ENCODE measurements at regions not wholly inside any gene's neighbourhood (a gene's known extent, or its start where the extent isn't known, plus 50 kb on each side); places are given as distances from the start of the nearest gene placed in this dataset.
"Not testable (repeated sequence)": the region's sequence is repeated elsewhere in the genome, so short reads cannot be mapped to it uniquely, and the experiment has no call there.

DNA sequence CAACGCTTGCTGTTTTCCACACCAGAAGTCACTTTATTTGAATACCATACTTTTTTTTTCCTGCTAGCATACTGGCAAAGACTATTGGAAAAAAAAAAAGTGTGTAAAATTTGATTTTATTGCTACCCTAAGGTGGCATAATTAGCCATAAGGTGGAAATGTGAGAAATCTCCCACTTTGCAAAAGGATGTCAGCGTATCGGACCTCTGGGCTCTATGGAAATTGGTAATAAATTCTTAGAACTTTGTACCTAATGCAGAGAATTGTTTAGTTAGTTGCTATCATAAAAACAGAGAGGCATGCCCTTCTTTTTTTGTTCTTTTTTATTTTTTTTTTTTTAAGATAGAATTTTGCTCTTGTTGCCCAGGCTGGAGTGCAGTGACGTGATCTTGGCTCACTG is 63.7 kb upstream of the GMDS start:
- H2AK5ac ChIP-seq (ENCODE audit: low read length): no peak overlapping the region
- H3K27ac ChIP-seq (ENCODE audit: low read depth, low read length): no peak overlapping the region
- H3K27me3 ChIP-seq (ENCODE audit: insufficient read depth, low read length): no peaks in the 10 kb centered on the region
- H4K91ac ChIP-seq (ENCODE audit: low read depth, low read length): no peak overlapping the region
- peaks cover 2% of the 10 kb centered on the region for H3K9me3 ChIP-seq (ENCODE audit: insufficient read depth, low read depth, low read length)
- H3K79me1 ChIP-seq (ENCODE audit: low read length): no peaks in the 10 kb centered on the region
- H3K14ac ChIP-seq (ENCODE audit: low read length): no peak overlapping the region
- H2BK5ac ChIP-seq (ENCODE audit: low read depth, low read length, poor library complexity): no peak overlapping the region
- no peak overlapping the region for H3K4me2 ChIP-seq (ENCODE audit: low read length)
- DNase-seq: no peak
- no peak overlapping the region for H3K4me3 ChIP-seq (ENCODE audit: low read depth, low read length)
- no peak overlapping the region for H3K4ac ChIP-seq (ENCODE audit: low read depth, low read length)
- H3K4me1 ChIP-seq (ENCODE audit: control insufficient read depth in 1 of 2, insufficient read depth in 2 of 2, low read length in 2 of 2): no peaks in the 10 kb centered on the region
- no peaks in the 10 kb centered on the region for H3K36me3 ChIP-seq (ENCODE audit: control insufficient read depth in 1 of 2, insufficient read depth in 2 of 2, low read length in 2 of 2)
- no peak overlapping the region for H3K18ac ChIP-seq (ENCODE audit: low read length)
- H2BK12ac ChIP-seq (ENCODE audit: low read length): no peak overlapping the region
- H2BK120ac ChIP-seq (ENCODE audit: insufficient read depth, low read length, poor library complexity): no peak overlapping the region
- no peak overlapping the region for H4K8ac ChIP-seq (ENCODE audit: low read depth, low read length)
- H3K79me2 ChIP-seq (ENCODE audit: control insufficient read depth, insufficient read depth, low read length, poor library complexity): no peaks in the 10 kb centered on the region
- H3K9ac ChIP-seq (ENCODE audit: low read length): no peak overlapping the region
- H2AFZ ChIP-seq (ENCODE audit: insufficient read depth, low read length, poor library complexity): no peak overlapping the region
- H3K23ac ChIP-seq (ENCODE audit: low read length): no peak overlapping the region
- no peak overlapping the region for H4K12ac ChIP-seq (ENCODE audit: low read depth, low read length)
- WGBS (ENCODE audit: extremely low coverage, insufficient coverage, insufficient read length): no CpG with 5 or more reads among the region's 4 CpGs

DNA sequence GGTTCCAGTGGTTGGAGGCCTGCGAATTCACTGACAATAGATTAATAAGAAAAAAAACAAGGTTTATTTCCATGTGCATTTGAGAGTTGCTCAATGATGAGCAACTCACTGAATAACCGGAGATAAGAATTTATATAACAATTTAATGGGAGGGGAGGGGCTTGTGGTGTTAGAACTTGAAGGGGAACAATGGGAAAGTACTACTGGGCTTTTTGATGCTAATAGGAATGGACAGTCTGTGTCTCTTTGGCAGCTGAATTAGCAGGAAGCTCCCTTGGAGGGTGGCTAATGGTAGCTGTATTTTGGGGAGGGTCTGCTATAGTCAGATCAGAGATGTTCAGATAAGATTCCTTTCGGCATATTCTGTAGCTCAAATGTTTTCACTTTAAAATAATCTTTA is 62.4 kb upstream of the GMDS start:
- Histone ChIP-seq H3K27me3 (ENCODE audit: insufficient read depth, low read length) (no peaks in the 10 kb centered on the region), H4K12ac (ENCODE audit: low read depth, low read length) (no peak overlapping the region), H3K18ac (ENCODE audit: low read length) (no peak overlapping the region), H2AFZ (ENCODE audit: insufficient read depth, low read length, poor library complexity) (no peak overlapping the region), H2AK5ac (ENCODE audit: low read length) (no peak overlapping the region), H3K4ac (ENCODE audit: low read depth, low read length) (no peak overlapping the region), H4K91ac (ENCODE audit: low read depth, low read length) (no peak overlapping the region), H3K27ac (ENCODE audit: low read depth, low read length) (no peak overlapping the region), H4K8ac (ENCODE audit: low read depth, low read length) (no peak overlapping the region), H3K4me1 (ENCODE audit: control insufficient read depth in 1 of 2, insufficient read depth in 2 of 2, low read length in 2 of 2) (no peaks in the 10 kb centered on the region), H2BK12ac (ENCODE audit: low read length) (no peak overlapping the region), H2BK5ac (ENCODE audit: low read depth, low read length, poor library complexity) (no peak overlapping the region), H2BK120ac (ENCODE audit: insufficient read depth, low read length, poor library complexity) (no peak overlapping the region), H3K79me2 (ENCODE audit: control insufficient read depth, insufficient read depth, low read length, poor library complexity) (no peaks in the 10 kb centered on the region), H3K23ac (ENCODE audit: low read length) (no peak overlapping the region), H3K79me1 (ENCODE audit: low read length) (no peaks in the 10 kb centered on the region), H3K9ac (ENCODE audit: low read length) (no peak overlapping the region), H3K9me3 (ENCODE audit: insufficient read depth, low read depth, low read length) (peaks cover 2% of the 10 kb centered on the region), H3K14ac (ENCODE audit: low read length) (no peak overlapping the region), H3K36me3 (ENCODE audit: control insufficient read depth in 1 of 2, insufficient read depth in 2 of 2, low read length in 2 of 2) (no peaks in the 10 kb centered on the region), H3K4me2 (ENCODE audit: low read length) (no peak overlapping the region), H3K4me3 (ENCODE audit: low read depth, low read length) (no peak overlapping the region)
- no peak for DNase-seq
- WGBS (ENCODE audit: extremely low coverage, insufficient coverage, insufficient read length): no CpG with 5 or more reads among the region's 3 CpGs

DNA sequence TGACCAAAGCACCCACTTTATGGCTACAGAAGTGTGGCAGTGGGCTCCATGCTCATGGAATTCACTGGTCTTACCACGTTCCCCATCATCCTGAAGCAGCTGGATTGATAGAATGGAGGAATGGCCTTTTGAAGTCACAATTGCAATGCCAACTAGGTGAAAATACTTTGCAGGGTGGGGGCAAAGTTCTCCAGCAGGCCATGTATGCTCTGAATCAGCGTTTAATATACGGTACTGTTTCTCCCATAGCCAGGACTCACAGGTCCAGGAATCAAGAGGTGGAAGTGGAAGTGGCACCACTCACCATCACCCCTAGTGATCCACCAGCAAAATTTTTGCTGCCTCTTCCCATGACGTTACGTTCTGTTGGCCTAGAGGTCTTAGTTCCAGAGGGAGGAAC is 60.5 kb upstream of the GMDS start:
- WGBS (ENCODE audit: extremely low coverage, insufficient coverage, insufficient read length): no CpG with 5 or more reads among the region's 5 CpGs
- Histone ChIP-seq H3K23ac (ENCODE audit: low read length) (no peak overlapping the region), H3K36me3 (ENCODE audit: control insufficient read depth in 1 of 2, insufficient read depth in 2 of 2, low read length in 2 of 2) (no peaks in the 10 kb centered on the region), H4K91ac (ENCODE audit: low read depth, low read length) (no peak overlapping the region), H3K9ac (ENCODE audit: low read length) (no peak overlapping the region), H3K14ac (ENCODE audit: low read length) (no peak overlapping the region), H2BK5ac (ENCODE audit: low read depth, low read length, poor library complexity) (no peak overlapping the region), H2AK5ac (ENCODE audit: low read length) (no peak overlapping the region), H4K12ac (ENCODE audit: low read depth, low read length) (no peak overlapping the region), H3K27me3 (ENCODE audit: insufficient read depth, low read length) (no peaks in the 10 kb centered on the region), H2BK12ac (ENCODE audit: low read length) (no peak overlapping the region), H2AFZ (ENCODE audit: insufficient read depth, low read length, poor library complexity) (no peak overlapping the region), H3K9me3 (ENCODE audit: insufficient read depth, low read depth, low read length) (peaks cover 2% of the 10 kb centered on the region), H3K27ac (ENCODE audit: low read depth, low read length) (no peak overlapping the region), H3K4ac (ENCODE audit: low read depth, low read length) (no peak overlapping the region), H3K79me1 (ENCODE audit: low read length) (no peaks in the 10 kb centered on the region), H3K79me2 (ENCODE audit: control insufficient read depth, insufficient read depth, low read length, poor library complexity) (no peaks in the 10 kb centered on the region), H3K4me3 (ENCODE audit: low read depth, low read length) (no peak overlapping the region), H3K18ac (ENCODE audit: low read length) (no peak overlapping the region), H2BK120ac (ENCODE audit: insufficient read depth, low read length, poor library complexity) (no peak overlapping the region), H4K8ac (ENCODE audit: low read depth, low read length) (no peak overlapping the region), H3K4me2 (ENCODE audit: low read length) (no peak overlapping the region), H3K4me1 (ENCODE audit: control insufficient read depth in 1 of 2, insufficient read depth in 2 of 2, low read length in 2 of 2) (no peaks in the 10 kb centered on the region)
- DNase-seq: no peak

DNA sequence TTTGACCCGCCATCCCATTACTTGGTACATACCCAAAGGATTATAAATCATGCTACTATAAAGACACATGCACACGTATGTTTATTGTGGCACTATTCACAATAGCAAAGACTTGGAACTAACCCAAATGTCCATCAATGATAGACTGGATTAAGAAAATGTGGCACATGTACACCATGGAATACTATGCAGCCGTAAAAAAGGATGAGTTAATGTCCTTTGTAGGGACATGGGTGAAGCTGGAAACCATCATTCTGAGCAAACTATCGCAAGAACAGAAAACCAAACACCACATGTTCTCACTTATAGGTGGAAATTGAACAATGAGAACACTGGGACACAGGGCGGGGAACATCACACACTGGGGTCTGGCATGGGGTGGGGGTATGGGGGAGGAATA is 57.1 kb upstream of the GMDS start:
- not testable (repeated sequence) for H2BK120ac ChIP-seq (ENCODE audit: insufficient read depth, low read length, poor library complexity); H2AFZ ChIP-seq (ENCODE audit: insufficient read depth, low read length, poor library complexity); H3K18ac ChIP-seq (ENCODE audit: low read length); H3K4me2 ChIP-seq (ENCODE audit: low read length); H3K4me3 ChIP-seq (ENCODE audit: low read depth, low read length); H2BK5ac ChIP-seq (ENCODE audit: low read depth, low read length, poor library complexity); H4K12ac ChIP-seq (ENCODE audit: low read depth, low read length); H2AK5ac ChIP-seq (ENCODE audit: low read length); H3K27ac ChIP-seq (ENCODE audit: low read depth, low read length); DNase-seq; H3K4me1 ChIP-seq (ENCODE audit: control insufficient read depth in 1 of 2, insufficient read depth in 2 of 2, low read length in 2 of 2); H3K27me3 ChIP-seq (ENCODE audit: insufficient read depth, low read length); H3K4ac ChIP-seq (ENCODE audit: low read depth, low read length); H3K23ac ChIP-seq (ENCODE audit: low read length); H4K91ac ChIP-seq (ENCODE audit: low read depth, low read length); H3K9ac ChIP-seq (ENCODE audit: low read length); H4K8ac ChIP-seq (ENCODE audit: low read depth, low read length); H3K14ac ChIP-seq (ENCODE audit: low read length); H2BK12ac ChIP-seq (ENCODE audit: low read length); H3K79me2 ChIP-seq (ENCODE audit: control insufficient read depth, insufficient read depth, low read length, poor library complexity); H3K79me1 ChIP-seq (ENCODE audit: low read length); H3K9me3 ChIP-seq (ENCODE audit: insufficient read depth, low read depth, low read length); H3K36me3 ChIP-seq (ENCODE audit: control insufficient read depth in 1 of 2, insufficient read depth in 2 of 2, low read length in 2 of 2)
- WGBS (ENCODE audit: extremely low coverage, insufficient coverage, insufficient read length): no CpG with 5 or more reads among the region's 5 CpGs
